Stomach (tissue), 8 donors: ENCODE measurements at regions not wholly inside any gene's neighbourhood (a gene's known extent, or its start where the extent isn't known, plus 50 kb on each side); places are given as distances from the start of the nearest gene placed in this dataset.

Experiments
- DNase-seq, 2 donors: peaks; one replicate each; pipeline versions ENCODE4 v3.0.0 to v3.0.0-alpha.2; 2013 to 2019
- H3K27ac ChIP-seq, 5 donors: fragments of 200-600 bp in 4 of 5; sonication (generic) in 4 of 5; one replicate each; pipeline ENCODE4 v1.5.1; 2013 to 2019; ENCODE audit warnings: mild to moderate bottlenecking in 1 of 5, moderate library complexity in 1 of 5
- H3K27me3 ChIP-seq, 3 donors: fragments of 200-600 bp; sonication (generic); one replicate each; pipeline ENCODE4 v1.5.1; 2017 to 2019; ENCODE audit warnings: mixed run types in 1 of 3
- H3K36me3 ChIP-seq, 4 donors: fragments of 200-600 bp; sonication (generic); 1 replicate in 3 of 4; 2 replicates in 1 of 4; pipeline ENCODE4 v1.5.1; 2016 to 2019
- H3K4me1 ChIP-seq, 4 donors: fragments of 200-600 bp; sonication (generic); one replicate each; pipeline ENCODE4 v1.5.1; 2016 to 2019
- H3K4me3 ChIP-seq, 4 donors: fragments of 200-600 bp; sonication (generic) in 3 of 4; one replicate each; pipeline ENCODE4 v1.5.1; 2016 to 2019; ENCODE audit warnings: mild to moderate bottlenecking in 1 of 4
- H3K9me3 ChIP-seq, 4 donors: fragments of 200-600 bp; sonication (generic); one replicate each; pipeline ENCODE4 v1.5.1; 2016 to 2019
- EP300 ChIP-seq: sonication (generic); formaldehyde crosslinking; IDR thresholded peaks from one replicate; pipeline ENCODE4 v1.6.1; 2017; ENCODE audit warnings: antibody characterized with exemption
- POLR2A ChIP-seq, 4 donors: fragments of 450-650 bp; IDR thresholded peaks; one replicate each; pipeline ENCODE4 v1.6.1; 2016; ENCODE audit warnings: antibody characterized with exemption in 4 of 4, control low read depth in 2 of 4, mild to moderate bottlenecking in 1 of 4, moderate library complexity in 1 of 4
- POLR2AphosphoS5 ChIP-seq, 3 donors: sonication (generic); formaldehyde crosslinking; IDR thresholded peaks; one replicate each; pipeline ENCODE4 v1.6.1; 2016; ENCODE audit warnings: antibody characterized with exemption in 3 of 3
- WGBS, 5 donors: extraction: QIAGEN DNeasy Blood & Tissue Kit in 3 of 5; methylation state at CpG; one replicate each; pipeline versions ENCODE4 v1.1.5 to v1.1.7; 2013 to 2018; 5-methylcytosine and 5-hydroxymethylcytosine counted together
- intact Hi-C: fragments of 100-400 bp; cut with DNase I; formaldehyde crosslinking; loops from one replicate; pipeline ENCODE4 v1.15.1; 2023; ENCODE audit warnings: low total_unique reads
- TF ChIP-seq, protein P1 (sequence below), 7 experiments: fragments of 450-650 bp in 4 of 7; fragments of 200-600 bp in 3 of 7; sonication (generic) in 3 of 7; IDR thresholded peaks; one replicate each; pipeline ENCODE4 v1.5.1; 2016 to 2019; ENCODE audit warnings: antibody characterized with exemption in 7 of 7, control low read depth in 2 of 7, mild to moderate bottlenecking in 1 of 7
- donor health status: healthy with polysubstance abuse.
- donor health status: Bipolar disorder and iron deficiency.
- donor health status: healthy.

DNA sequence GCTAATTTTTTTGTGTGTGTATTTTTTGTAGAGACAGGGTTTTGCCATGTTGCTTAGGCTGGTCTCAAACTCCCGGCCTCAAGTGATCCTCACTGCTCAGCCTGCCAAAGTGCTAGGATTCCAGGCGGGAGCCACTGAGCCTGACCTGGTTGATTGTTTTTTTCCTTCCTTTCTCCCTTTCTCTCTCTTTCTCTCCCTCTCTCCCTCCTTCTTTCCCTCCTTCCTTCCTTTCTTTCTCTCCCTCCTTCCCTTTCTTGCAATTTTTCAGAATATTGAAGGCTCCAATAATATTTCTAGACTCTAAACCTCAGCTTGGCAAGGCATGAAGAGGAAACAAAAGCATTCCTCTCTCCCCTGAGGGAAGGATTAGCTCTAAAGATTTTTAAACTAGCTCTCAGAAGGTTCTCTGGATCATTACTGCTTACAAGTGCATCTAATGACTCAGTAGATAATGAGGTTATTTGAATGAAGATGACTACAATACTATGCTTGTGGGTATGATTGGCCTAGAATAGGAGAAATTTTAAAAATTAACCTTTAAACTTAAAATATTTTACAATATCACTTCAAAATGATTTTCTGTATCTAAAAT lies 68.5 kb upstream of the GADD45A start:
- intact Hi-C loops: no loop called here
- TF ChIP-seq POLR2A (IDR thresholded peaks at IDR 0.05) (no peak), EP300 (no peak), POLR2AphosphoS5 (IDR thresholded peaks at IDR 0.05) (no peak)
- TF ChIP-seq, protein P1, sequence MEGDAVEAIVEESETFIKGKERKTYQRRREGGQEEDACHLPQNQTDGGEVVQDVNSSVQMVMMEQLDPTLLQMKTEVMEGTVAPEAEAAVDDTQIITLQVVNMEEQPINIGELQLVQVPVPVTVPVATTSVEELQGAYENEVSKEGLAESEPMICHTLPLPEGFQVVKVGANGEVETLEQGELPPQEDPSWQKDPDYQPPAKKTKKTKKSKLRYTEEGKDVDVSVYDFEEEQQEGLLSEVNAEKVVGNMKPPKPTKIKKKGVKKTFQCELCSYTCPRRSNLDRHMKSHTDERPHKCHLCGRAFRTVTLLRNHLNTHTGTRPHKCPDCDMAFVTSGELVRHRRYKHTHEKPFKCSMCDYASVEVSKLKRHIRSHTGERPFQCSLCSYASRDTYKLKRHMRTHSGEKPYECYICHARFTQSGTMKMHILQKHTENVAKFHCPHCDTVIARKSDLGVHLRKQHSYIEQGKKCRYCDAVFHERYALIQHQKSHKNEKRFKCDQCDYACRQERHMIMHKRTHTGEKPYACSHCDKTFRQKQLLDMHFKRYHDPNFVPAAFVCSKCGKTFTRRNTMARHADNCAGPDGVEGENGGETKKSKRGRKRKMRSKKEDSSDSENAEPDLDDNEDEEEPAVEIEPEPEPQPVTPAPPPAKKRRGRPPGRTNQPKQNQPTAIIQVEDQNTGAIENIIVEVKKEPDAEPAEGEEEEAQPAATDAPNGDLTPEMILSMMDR (IDR thresholded peaks at IDR 0.05): no peak
- no peak overlapping the region for H3K4me3 ChIP-seq
- H3K36me3 ChIP-seq: no peaks in the 10 kb centered on the region
- no peak overlapping the region for H3K27ac ChIP-seq
- no peak for DNase-seq
- peaks cover 6 to 23% (median 14%) of the 10 kb centered on the region in 4 donors for H3K4me1 ChIP-seq
- H3K27me3 ChIP-seq: no peaks in the 10 kb centered on the region
- WGBS, 5 donors: 82 to 97% (median 95%) methylated on average over 2 of the region's 2 CpGs
- H3K9me3 ChIP-seq: no peaks in the 10 kb centered on the region

DNA sequence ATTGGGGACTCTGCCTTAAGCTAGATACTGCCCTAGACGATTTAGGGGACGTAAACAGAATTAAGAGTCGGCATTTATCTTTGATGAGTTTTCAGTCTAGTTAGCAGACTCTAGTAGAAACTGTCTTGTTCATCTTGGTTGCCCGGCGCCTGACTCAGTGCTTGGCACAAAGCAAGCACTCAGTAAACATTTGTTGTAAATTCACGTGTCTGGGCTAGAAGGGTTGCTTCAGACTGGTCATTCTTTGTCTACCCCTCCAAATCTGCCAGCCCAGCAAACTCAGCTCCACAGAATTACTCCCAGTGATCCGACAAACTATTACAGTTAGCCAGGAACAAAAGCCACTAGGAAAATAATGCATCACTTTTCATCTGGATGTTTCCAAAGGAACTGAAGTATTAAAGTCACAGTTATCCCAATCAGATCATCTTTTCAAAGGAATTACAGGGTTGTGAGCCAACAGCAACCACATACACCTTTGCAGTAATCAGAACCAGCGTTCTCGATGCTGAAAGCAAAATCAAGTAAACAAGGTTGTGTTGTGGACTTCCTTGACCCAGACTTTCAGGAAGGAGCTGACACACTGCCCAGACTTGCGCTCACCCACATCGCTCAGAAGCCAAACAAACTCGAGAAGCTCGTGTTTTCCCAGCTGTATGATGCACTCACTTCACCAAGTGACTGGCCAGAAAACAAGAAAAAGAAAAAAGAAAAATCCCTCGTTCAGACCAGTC lies 66.5 kb upstream of the GADD45A start:
- no peaks in the 10 kb centered on the region for H3K27me3 ChIP-seq
- peak overlapping the region in 4 of 5 donors; percentile 27 to 85 (median 76) for H3K27ac ChIP-seq
- H3K9me3 ChIP-seq: no peaks in the 10 kb centered on the region
- peak overlapping the region in 1 of 4 donors; percentile 2 for H3K4me3 ChIP-seq
- 30 to 38% (median 33%) methylated on average over 14 of the region's 14 CpGs for WGBS, 5 donors
- peak; percentile 64 to 68 for DNase-seq
- H3K4me1 ChIP-seq: peaks cover 6 to 18% (median 11%) of the 10 kb centered on the region in 4 donors
- intact Hi-C loops: no loop called here
- no peaks in the 10 kb centered on the region for H3K36me3 ChIP-seq
- TF ChIP-seq, protein P1 (IDR thresholded peaks at IDR 0.05): no peak
- TF ChIP-seq POLR2A (IDR thresholded peaks at IDR 0.05) (no peak), POLR2AphosphoS5 (IDR thresholded peaks at IDR 0.05) (peak in 1 of 3 donors; percentile 84), EP300 (no peak)

DNA sequence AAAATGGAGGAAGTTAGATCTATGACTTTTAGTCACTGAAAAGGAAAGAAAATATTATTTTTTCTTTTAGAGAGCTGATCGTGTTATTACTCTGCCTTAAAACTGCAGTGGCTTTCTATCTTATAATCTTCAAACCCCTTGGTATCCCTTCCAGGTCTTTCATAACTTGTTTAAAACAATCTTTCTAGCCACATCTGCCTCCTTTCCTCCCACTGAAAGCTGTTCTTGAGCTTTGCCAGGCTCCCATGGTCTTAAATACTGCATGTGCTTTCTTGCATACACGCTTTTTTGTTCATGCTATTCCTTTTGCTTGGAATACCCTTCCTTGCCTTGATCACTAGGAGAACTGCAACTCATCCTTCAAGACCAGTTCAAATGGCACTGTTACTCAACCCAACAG lies 65.9 kb upstream of the GADD45A start:
- Histone ChIP-seq H3K4me1 (peaks cover 6 to 18% (median 11%) of the 10 kb centered on the region in 4 donors), H3K4me3 (peak overlapping the region in 1 of 4 donors; percentile 2), H3K27me3 (no peaks in the 10 kb centered on the region), H3K36me3 (no peaks in the 10 kb centered on the region), H3K27ac (peak overlapping the region in 4 of 5 donors; percentile 27 to 85 (median 76)), H3K9me3 (no peaks in the 10 kb centered on the region)
- intact Hi-C loops: no loop called here
- 40 to 47% (median 42%) methylated on average over 2 of the region's 2 CpGs for WGBS, 5 donors
- no peak for DNase-seq
- TF ChIP-seq, protein P1 (IDR thresholded peaks at IDR 0.05): no peak
- TF ChIP-seq POLR2A (IDR thresholded peaks at IDR 0.05): no peak
- TF ChIP-seq EP300: no peak
- TF ChIP-seq POLR2AphosphoS5 (IDR thresholded peaks at IDR 0.05): no peak

DNA sequence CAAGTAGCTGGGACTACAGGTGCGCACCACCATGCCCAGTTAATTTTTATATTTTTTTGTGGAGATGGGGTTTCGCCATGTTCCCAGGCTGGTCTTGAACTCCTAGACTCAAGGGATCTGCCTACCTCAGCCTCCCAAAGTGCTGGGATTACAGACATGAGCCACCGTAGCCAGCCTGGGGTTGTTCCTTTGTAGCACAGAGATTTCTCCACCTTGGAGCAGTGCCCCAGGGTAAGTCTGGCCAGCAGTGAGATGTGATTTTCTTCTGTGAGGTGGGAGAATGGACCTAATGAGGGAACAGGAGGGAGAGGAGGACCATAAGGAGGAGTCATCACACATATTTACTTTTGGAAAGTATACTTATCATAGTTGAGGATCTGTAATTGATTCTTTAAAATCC lies 61.1 kb upstream of the GADD45A start:
- DNase-seq: no peak
- Histone ChIP-seq H3K4me3 (no peak overlapping the region), H3K27me3 (no peaks in the 10 kb centered on the region), H3K9me3 (no peaks in the 10 kb centered on the region), H3K4me1 (peaks cover 0 to 16% (median 5%) of the 10 kb centered on the region in 4 donors), H3K36me3 (no peaks in the 10 kb centered on the region), H3K27ac (no peak overlapping the region)
- intact Hi-C loops: no loop called here
- 91 to 97% (median 97%) methylated on average over 3 of the region's 3 CpGs for WGBS, 5 donors
- TF ChIP-seq POLR2AphosphoS5 (IDR thresholded peaks at IDR 0.05): no peak
- TF ChIP-seq, protein P1 (IDR thresholded peaks at IDR 0.05): no peak
- TF ChIP-seq EP300: no peak
- TF ChIP-seq POLR2A (IDR thresholded peaks at IDR 0.05): no peak
